ENCODE measurements at regions not wholly inside any gene's neighbourhood (a gene's known extent, or its start where the extent isn't known, plus 50 kb on each side); places are given as distances from the start of the nearest gene placed in this dataset.

DNA sequence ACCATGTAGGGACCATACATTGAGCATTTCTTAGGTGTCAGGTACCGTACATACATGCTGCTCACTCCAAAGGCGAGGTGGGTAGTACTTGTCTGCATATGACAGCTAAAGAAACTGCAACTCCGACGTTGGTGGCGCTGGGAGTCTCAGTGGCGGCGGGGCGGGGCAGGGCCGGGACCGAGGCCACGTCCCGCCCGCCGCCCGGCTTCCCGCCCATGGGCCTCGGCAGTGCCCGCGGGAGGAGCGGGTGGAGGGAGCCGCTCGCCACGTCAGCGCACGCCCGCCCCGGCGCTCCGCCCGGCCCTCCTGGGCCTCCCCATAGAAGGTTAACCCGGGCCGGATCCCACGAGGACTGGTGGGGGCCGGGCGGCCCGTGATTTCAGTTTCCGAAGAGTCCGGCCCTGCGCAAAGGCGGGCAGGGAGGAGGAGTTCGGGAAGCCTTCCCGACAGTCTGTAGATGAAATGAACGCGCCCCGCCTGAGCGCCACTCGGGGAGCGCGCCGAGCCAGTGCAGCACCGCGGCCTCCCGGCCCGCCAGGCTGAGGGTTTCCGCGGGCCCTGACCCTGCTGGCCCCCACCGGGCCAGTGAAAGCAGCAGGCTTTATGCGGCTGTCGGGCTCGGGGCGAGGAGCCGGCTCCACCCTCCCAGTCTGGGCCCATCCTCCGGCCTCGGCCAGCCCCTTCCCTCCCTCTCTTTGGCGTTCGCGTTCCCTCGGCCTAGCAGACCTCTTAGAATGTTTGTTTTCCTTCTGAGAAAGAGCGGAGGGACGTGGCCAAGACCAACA is 119.9 kb upstream of the JUN start:
- peak overlapping the region; percentile 80 for H3K4me3 Mint-ChIP-seq
- H3K36me3 Mint-ChIP-seq (ENCODE audit: low read depth) = no peaks in the 10 kb centered on the region
- peak; percentile 94 for DNase-seq
- intact Hi-C loops (cut with micrococcal nuclease) = loop anchor here (1.0 to 5.0 kb wide), 9 partner anchors 46 to 794 kb away; partner anchors contain the start of genes FGGY and JUN
- H3K9me3 Mint-ChIP-seq = no peaks in the 10 kb centered on the region
- peak overlapping the region; percentile 91 for H3K27ac Mint-ChIP-seq
- no peaks in the 10 kb centered on the region for H3K27me3 Mint-ChIP-seq
- H3K4me1 Mint-ChIP-seq = peaks cover 20% of the 10 kb centered on the region

DNA sequence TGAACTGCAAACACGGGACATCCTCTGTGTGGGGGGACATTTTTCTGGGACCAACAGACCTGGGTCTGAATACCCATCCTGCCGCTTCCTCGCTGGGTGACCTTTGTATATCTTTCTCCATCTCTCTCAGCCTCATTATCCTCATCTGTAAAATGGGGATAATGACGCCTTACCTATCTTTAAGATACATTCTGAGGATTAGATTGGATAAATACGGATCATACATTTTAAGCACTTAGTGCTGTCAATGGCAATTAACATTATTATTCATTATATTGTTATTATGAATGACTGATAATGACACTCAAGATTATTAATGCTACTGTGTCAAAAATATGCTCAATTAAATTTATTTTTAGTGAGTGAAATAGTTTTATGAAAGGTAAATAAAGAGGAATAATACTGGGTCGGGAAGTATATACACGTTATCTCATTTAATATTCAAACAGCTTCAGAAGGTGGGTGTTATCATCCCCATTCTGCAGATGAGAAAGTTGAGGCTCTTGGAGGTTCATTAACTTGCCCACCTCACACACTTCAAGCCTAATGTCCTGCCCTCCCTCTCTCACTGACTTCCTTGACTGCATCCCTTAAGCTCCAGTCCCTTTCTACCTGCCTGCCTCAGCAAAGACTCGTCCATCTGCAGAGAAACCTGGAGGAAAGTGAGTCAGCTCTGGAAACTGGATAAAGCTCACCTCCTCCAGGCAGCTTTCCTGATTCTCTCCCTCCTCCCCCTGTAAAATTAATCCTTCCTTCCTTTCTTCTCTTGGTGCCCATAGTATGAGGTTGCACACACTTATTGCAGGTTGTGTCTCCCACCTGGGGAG is 120.7 kb upstream of the JUN start:
- Mint-ChIP-seq H3K9me3 (no peaks in the 10 kb centered on the region), H3K36me3 (ENCODE audit: low read depth) (no peaks in the 10 kb centered on the region), H3K27me3 (no peaks in the 10 kb centered on the region), H3K4me1 (peaks cover 20% of the 10 kb centered on the region), H3K27ac (peak overlapping the region; percentile 91), H3K4me3 (peak overlapping the region; percentile 80)
- no peak for DNase-seq
- intact Hi-C loops (cut with micrococcal nuclease) = loop anchor here (5.0 kb wide), 4 partner anchors 47 to 793 kb away; no protein-coding TSS in a partner anchor

DNA sequence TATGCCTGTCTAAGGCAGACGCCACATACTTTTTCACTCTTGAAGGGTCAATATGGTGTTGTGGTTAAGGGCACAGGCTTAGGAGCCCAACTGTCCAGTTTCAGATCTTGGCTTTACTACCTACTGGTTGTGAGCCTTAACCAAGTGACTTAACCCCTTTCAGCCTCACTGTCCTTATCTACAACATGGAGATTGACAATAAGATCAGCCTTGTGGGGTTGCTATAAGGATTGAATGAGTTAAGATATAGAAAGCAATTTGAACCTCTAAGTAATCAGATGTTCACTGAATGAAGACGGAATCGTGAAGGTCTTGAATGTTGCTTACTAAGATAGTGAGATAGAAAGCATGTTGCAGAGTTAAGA is 121.3 kb upstream of the JUN start:
- Mint-ChIP-seq H3K27ac (peak overlapping the region; percentile 59), H3K9me3 (no peaks in the 10 kb centered on the region)
- intact Hi-C loops (cut with micrococcal nuclease) = no loop called here

DNA sequence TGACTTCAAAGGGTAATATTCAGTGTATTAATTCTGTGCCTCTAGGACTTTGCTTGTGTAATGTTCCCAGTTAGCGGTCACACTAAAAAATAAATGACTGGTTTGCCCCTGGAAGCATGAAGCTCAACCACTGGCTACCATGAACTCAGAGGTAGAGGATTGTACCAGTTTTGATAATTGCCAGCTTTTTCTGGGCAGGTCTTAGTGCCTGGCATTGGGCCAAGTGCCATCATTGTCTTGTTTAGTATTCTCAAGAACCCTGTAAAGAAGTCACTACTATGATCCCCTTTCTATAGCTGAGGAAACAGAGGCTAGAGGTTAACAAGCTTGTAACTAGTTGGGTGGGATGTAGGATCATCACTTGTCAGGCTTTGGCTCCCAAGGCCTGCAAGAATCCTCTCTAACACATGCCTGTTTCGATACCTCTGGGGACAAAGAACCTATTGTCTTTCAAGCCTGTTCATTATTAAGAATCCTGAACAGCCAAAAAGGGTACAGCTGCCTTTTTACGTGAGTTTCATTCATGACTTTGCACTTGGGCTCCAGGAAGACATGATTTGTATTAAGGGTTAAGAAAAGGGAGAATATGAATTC is 121.9 kb upstream of the JUN start:
- Mint-ChIP-seq H3K36me3 (ENCODE audit: low read depth) (no peaks in the 10 kb centered on the region), H3K27me3 (no peaks in the 10 kb centered on the region), H3K9me3 (no peaks in the 10 kb centered on the region), H3K4me3 (no peak overlapping the region), H3K27ac (peak overlapping the region; percentile 42), H3K4me1 (peaks cover 20% of the 10 kb centered on the region)
- intact Hi-C loops (cut with micrococcal nuclease) = no loop called here
- no peak for DNase-seq

More for the DNA sequence above, 121.3 kb upstream of the JUN start:
- H3K4me3 Mint-ChIP-seq = peak overlapping the region; percentile 41
- no peak for DNase-seq
- no peaks in the 10 kb centered on the region for H3K27me3 Mint-ChIP-seq
- H3K4me1 Mint-ChIP-seq = peaks cover 20% of the 10 kb centered on the region
- no peaks in the 10 kb centered on the region for H3K36me3 Mint-ChIP-seq (ENCODE audit: low read depth)

DNA sequence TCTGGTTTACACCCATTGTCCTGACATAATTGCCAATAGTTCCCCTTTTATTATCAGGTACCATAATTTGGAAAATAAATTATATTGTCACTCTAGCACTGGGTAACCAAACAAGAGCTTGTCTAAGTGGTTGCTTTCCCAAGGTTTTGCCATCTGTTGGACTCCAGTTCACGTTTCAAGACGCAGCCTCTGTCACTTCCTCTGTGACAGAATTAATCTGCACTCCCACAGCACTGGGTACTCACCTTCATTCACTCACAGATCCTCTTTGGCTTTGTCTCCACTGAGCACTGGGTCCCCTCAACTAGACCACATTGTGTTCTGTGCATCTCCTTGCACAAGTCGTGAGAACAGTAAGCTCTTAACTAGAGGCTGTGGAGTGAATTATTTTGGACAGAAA is 123.6 kb upstream of the JUN start:
- intact Hi-C loops (cut with micrococcal nuclease) = no loop called here
- Mint-ChIP-seq H3K4me1 (peaks cover 14% of the 10 kb centered on the region), H3K27me3 (no peaks in the 10 kb centered on the region), H3K27ac (no peak overlapping the region), H3K4me3 (no peak overlapping the region), H3K36me3 (ENCODE audit: low read depth) (no peaks in the 10 kb centered on the region), H3K9me3 (peaks cover 5% of the 10 kb centered on the region)
- DNase-seq = no peak

DNA sequence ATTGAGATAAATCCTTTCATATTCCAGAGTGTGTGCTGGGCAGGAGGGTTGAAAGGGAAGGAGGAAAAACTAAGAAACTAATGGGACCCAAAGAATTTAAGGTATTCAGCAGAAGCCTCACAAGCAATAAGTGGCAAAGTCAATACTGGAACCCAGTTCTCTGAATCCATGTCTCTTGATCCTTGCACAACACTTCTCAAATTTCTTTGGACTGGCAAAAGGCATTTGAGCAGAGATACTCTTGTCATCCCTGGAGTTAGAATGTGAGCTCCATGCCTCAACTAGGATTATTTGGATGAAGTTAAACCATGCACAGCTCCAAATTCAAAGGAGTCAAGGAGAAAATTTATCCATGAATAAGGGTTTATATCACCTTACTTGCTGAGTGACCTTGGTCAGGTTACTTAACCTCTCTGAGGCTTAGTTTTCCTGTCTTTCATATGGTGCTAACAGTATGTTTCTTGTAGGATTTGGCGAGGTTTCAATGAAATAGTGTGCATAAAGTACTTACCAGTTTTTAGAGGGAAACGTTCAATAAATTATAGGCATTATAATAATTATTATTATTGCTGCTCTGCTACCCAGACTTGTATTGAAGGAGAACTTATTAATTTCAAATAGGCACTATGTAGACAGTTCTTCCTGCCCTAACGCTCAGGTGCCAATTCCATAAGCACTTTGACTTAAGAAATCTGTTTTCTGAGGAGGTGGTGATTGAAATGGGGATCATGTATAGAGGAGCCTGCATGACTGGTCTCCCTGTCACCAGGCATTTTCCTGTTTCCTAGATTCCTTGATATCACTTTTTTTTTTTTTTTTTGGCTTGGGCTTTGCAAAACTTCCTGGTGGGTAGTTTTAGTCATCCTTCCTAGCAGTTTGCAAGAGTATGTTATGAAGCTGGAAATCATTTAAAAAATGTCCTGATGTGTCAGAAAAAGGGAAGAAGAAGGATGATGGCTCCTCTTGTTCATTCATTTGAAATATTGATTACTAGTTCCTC is 125.0 kb upstream of the JUN start:
- intact Hi-C loops (cut with micrococcal nuclease) = no loop called here
- Mint-ChIP-seq H3K27ac (no peak overlapping the region), H3K9me3 (peaks cover 8% of the 10 kb centered on the region), H3K4me1 (peaks cover 8% of the 10 kb centered on the region), H3K4me3 (no peak overlapping the region), H3K27me3 (peaks cover 3% of the 10 kb centered on the region), H3K36me3 (ENCODE audit: low read depth) (no peaks in the 10 kb centered on the region)
- DNase-seq = no peak

DNA sequence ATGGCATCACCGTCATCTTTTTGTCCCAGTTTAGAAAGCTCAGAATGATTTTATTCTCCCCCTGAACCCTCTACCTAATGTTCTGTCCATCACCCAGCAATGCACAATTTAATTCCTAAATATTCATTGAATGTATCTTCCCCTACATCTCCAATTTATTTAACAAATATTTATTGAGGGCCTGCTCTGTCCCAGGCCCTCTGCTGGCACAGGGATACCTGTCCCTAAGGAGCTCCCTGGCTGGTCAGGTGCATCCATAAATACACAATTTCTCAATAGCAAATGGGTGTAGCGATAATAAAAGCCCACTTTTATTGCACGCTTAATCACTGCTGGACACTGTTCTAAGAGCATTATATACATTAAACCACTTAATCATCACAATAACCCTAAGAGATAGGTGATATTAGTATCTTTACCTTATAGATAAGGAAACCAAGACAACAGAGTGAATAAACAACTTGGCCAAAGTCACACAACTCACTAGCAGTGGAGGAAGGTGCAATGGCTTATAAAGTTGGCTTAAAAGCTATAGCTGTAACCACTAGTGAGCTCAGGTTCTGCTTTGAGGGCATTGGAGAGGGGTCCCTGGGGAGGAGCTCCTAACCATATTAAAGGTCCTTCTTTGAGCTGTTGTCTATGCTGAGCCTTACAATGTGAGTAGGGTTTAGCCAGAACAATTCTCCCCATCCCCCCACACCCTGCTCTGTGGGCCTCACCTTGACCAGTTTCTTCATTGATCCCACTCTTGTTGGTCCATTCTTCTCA is 126.3 kb upstream of the JUN start:
- Mint-ChIP-seq H3K27me3 (peaks cover 3% of the 10 kb centered on the region), H3K9me3 (peaks cover 8% of the 10 kb centered on the region), H3K36me3 (ENCODE audit: low read depth) (peaks cover 2% of the 10 kb centered on the region), H3K4me3 (no peak overlapping the region), H3K4me1 (no peaks in the 10 kb centered on the region), H3K27ac (no peak overlapping the region)
- no peak for DNase-seq
- intact Hi-C loops (cut with micrococcal nuclease) = no loop called here

DNA sequence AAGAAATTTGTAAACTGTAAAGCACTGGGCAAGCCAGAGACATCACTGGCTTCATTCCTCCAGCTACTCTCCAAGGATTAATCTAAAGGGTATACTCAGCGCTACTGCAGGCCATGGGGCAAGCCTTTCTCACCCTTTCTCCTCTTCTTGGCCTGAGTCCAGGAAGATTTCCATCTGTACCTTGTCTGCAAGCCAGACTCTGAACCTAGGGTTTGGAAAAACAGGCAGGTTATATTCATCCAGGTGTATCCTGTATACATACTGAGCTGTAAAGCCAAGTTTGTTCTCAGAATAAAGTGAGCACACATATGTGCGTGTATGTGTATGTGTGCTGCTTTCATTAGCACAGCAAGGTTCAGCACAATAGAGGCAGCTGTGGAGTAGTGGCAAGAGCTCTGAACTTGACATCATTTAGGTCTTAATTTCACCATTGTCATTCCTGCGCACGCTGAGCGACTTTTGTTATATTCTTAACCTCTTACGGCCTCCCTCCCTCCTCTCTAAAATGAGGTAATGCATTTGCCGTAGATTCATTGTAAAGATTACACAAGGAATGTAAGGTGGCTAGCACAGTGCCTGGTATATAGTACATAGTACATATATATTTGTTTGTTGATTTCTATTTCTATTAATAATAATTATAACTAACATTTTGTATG is 128.1 kb upstream of the JUN start:
- no peaks in the 10 kb centered on the region for H3K4me1 Mint-ChIP-seq
- H3K9me3 Mint-ChIP-seq = peaks cover 11% of the 10 kb centered on the region
- H3K27ac Mint-ChIP-seq = no peak overlapping the region
- peaks cover 8% of the 10 kb centered on the region for H3K27me3 Mint-ChIP-seq
- H3K36me3 Mint-ChIP-seq (ENCODE audit: low read depth) = peaks cover 4% of the 10 kb centered on the region
- no peak for DNase-seq
- no peak overlapping the region for H3K4me3 Mint-ChIP-seq
- intact Hi-C loops (cut with micrococcal nuclease) = no loop called here

DNA sequence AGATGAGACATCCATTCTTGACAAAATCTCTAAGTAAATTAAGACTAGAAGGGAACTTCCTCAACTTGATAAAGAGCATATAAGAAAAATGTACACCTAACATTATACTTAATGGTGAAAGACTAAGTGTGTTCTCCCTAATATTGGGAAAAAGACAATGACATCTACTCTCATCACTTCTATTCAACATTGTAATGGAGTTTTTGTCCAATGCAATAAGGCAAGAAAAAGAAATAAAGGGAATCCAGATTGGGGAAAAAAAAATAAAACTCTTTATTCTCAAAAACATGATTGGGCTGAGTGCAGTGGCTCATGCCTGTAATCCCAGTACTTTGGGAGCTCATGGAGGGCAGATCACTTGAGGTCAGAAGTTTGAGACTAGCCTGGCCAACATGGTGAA is 131.1 kb upstream of the JUN start:
- Mint-ChIP-seq H3K4me3 (no peak overlapping the region), H3K27ac (no peak overlapping the region)
- intact Hi-C loops (cut with micrococcal nuclease) = no loop called here

DNA sequence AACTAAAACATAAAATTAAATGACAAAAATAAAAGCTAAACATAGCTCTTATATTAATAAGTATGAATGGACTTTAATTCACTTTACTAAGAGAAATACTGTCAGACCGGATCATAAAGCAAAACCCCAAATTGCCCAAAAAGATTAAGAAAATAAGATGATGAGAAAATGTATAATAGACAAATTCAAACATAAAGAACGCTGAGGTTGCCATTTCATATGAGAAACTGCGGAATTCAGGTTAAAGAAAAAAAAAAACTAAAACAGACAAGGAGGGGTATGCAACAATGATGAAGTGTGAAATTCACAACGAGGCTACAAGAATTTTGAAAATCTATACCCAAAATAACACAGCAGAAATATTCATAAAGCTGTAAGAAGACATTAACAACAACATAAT is 133.6 kb upstream of the JUN start:
- H3K4me3 Mint-ChIP-seq = no peak overlapping the region
- no peak for DNase-seq
- H3K27ac Mint-ChIP-seq = no peak overlapping the region
- H3K27me3 Mint-ChIP-seq = peaks cover 11% of the 10 kb centered on the region
- intact Hi-C loops (cut with micrococcal nuclease) = no loop called here
- H3K36me3 Mint-ChIP-seq (ENCODE audit: low read depth) = peaks cover 4% of the 10 kb centered on the region
- peaks cover 7% of the 10 kb centered on the region for H3K9me3 Mint-ChIP-seq
- peaks cover 11% of the 10 kb centered on the region for H3K4me1 Mint-ChIP-seq

More for the DNA sequence above, 131.1 kb upstream of the JUN start:
- no peak for DNase-seq
- peaks cover 3% of the 10 kb centered on the region for H3K4me1 Mint-ChIP-seq
- peaks cover 11% of the 10 kb centered on the region for H3K27me3 Mint-ChIP-seq
- peaks cover 11% of the 10 kb centered on the region for H3K9me3 Mint-ChIP-seq
- peaks cover 4% of the 10 kb centered on the region for H3K36me3 Mint-ChIP-seq (ENCODE audit: low read depth)

DNA sequence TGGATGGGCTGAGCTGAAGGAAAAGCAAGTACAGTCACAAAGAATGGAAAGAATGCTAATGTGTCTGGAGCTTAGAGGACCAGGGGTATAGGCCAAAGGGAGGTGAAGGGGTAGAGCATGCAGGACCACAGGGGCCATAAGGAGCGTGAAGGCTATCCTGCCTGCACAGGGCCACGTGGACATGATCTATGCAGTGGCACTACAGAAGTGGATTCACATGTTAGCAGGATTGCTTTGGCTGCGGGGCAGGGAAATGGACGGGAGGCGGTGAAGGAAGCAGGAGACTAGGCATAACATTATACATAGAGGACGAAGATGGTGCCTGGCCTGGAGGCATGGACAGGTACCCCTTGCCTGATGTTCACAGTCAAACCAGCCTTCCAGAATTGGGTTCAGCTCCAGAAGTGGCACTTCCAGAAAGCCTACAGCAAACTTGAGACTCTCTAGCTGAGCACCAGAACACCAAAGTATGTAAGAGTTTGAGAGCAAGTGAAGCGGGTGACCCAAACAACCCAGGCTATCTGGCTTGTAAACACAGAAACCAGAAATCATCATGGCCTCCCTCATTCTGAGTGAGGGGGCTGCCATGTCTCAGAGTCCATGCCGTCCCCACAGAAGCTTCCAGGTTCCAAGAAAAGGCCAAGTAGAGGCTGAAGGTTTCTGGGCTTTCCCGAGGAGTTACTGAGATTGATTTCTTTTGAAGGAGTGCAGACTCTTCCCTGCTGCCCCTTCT is 135.5 kb upstream of the JUN start:
- H3K4me1 Mint-ChIP-seq = peaks cover 18% of the 10 kb centered on the region
- intact Hi-C loops (cut with micrococcal nuclease) = no loop called here
- H3K4me3 Mint-ChIP-seq = no peak overlapping the region
- peaks cover 8% of the 10 kb centered on the region for H3K27me3 Mint-ChIP-seq
- peaks cover 4% of the 10 kb centered on the region for H3K9me3 Mint-ChIP-seq
- no peak overlapping the region for H3K27ac Mint-ChIP-seq
- peaks cover 4% of the 10 kb centered on the region for H3K36me3 Mint-ChIP-seq (ENCODE audit: low read depth)
- DNase-seq = no peak

DNA sequence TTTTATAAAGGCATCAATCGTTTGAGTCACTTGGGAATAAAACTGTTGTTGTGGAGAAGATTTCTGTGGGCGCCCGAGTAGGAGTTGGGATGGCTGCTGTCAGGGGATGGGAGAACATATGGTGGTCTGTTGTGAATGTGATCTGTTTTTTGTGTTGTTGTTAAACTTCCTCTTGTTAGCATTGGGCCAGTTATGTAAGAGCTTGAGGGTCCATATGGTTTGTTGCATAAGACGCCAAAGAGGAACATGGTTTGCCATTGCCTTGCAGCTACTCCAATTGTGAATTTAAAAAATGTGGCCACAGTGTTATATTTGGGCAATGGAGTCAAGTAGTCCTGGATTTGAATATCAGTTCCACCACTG is 136.1 kb upstream of the JUN start:
- peaks cover 8% of the 10 kb centered on the region for H3K27me3 Mint-ChIP-seq
- H3K36me3 Mint-ChIP-seq (ENCODE audit: low read depth) = peaks cover 2% of the 10 kb centered on the region
- peaks cover 4% of the 10 kb centered on the region for H3K9me3 Mint-ChIP-seq
- peaks cover 18% of the 10 kb centered on the region for H3K4me1 Mint-ChIP-seq
- no peak overlapping the region for H3K27ac Mint-ChIP-seq
- DNase-seq = no peak
- intact Hi-C loops (cut with micrococcal nuclease) = loop anchor here (5.0 kb wide), 1 partner anchor 107 kb away; no protein-coding TSS in a partner anchor
- H3K4me3 Mint-ChIP-seq = no peak overlapping the region
